HepG2 (cell line): ENCODE measurements at regions not wholly inside any gene's neighbourhood (a gene's known extent, or its start where the extent isn't known, plus 50 kb on each side); places are given as distances from the start of the nearest gene placed in this dataset.

Experiments
- ATAC-seq: fragments of 200-7000 bp; cut with Tn5 transposase; 3 replicates; pipeline ENCODE4 v1.9.1; 2020; ENCODE audit warnings: mild to moderate bottlenecking, moderate library complexity
- BruUV-seq: library from RNA; stranded (reverse); fragments of 400-500 nt; replicated peaks from 2 replicates; lab custom pipeline; 2021; lab: Mats Ljungman, UMichigan
- CTCF ChIA-PET: fragments of 300-600 bp; formaldehyde crosslinking; extraction: SDS; loops from one replicate; lab custom pipeline; 2021; ENCODE audit warnings: low total read pairs, inconsistent platforms, low intra/inter-chr PET ratio; lab: Yijun Ruan, JAX
- POLR2A ChIA-PET: fragments of 350-600 bp; sonication (Branson Sonifier 250); formaldehyde crosslinking; loops from one replicate; lab custom pipeline; 2020; ENCODE audit warnings: antibody characterized with exemption, inconsistent platforms; lab: Yijun Ruan, JAX
- DNase-seq: peaks from one replicate; pipeline ENCODE4 v3.0.0-alpha.2; 2015; ENCODE audit warnings: low spot score
- FAIRE-seq: peaks from 3 replicates; lab custom pipeline; 2011; peaks lifted over from hg19 to GRCh38; lab: Jason Lieb, UNC
- H2AFZ ChIP-seq: one replicate; pipeline ENCODE4 v1.6.1; 2011; ENCODE audit warnings: low read length, inconsistent platforms
- H3K27ac ChIP-seq: fragments of 300-600 bp; 3 replicates; pipeline ENCODE4 v1.8.0; 2011; ENCODE audit warnings: mixed run types, mild to moderate bottlenecking, mixed read lengths, low read length, inconsistent platforms; ENCODE audit not compliant: insufficient read depth; ENCODE audit errors: extremely low read length
- H3K27me3 ChIP-seq, 2 experiments: fragments of 200-600 bp in 1 of 2; 2 replicates in 1 of 2; 3 replicates in 1 of 2; pipeline versions ENCODE4 v1.6.0 to v1.8.0; 2011; ENCODE audit warnings: low read length in 2 of 2, mild to moderate bottlenecking in 2 of 2, moderate library complexity in 2 of 2, inconsistent platforms in 1 of 2; ENCODE audit not compliant: insufficient read depth in 2 of 2, control insufficient read depth in 1 of 2
- H3K36me3 ChIP-seq, 2 experiments: fragments of 200-600 bp in 1 of 2; replicated peaks in 1 of 2; 2 replicates in 1 of 2; 3 replicates in 1 of 2; pipeline versions ENCODE4 v1.5.1 to v1.8.0; 2011; ENCODE audit warnings: low read length in 2 of 2, inconsistent platforms in 1 of 2; ENCODE audit not compliant: insufficient read depth in 2 of 2, control insufficient read depth in 1 of 2
- H3K4me1 ChIP-seq: 2 replicates; pipeline ENCODE4 v1.5.1; 2012; ENCODE audit warnings: low read length, inconsistent platforms; ENCODE audit not compliant: insufficient read depth
- H3K4me2 ChIP-seq: 2 replicates; pipeline ENCODE4 v1.6.0; 2011; ENCODE audit warnings: low read depth, low read length, inconsistent platforms
- H3K4me3 ChIP-seq, 3 experiments: fragments of 200-600 bp in 1 of 3; sonication (generic), shearing (Covaris generic) in 1 of 3; replicated peaks in 1 of 3; 2 replicates each; pipeline ENCODE4 v1.5.1; 2011 to 2016; ENCODE audit warnings: low read length in 3 of 3, inconsistent platforms in 2 of 3, low read depth in 2 of 3, mild to moderate bottlenecking in 2 of 3, control low read depth in 1 of 3, mixed read lengths in 1 of 3; ENCODE audit not compliant: insufficient read depth in 1 of 3
- H3K79me2 ChIP-seq: one replicate; pipeline ENCODE4 v1.6.1; 2011; ENCODE audit warnings: low read length, inconsistent platforms; ENCODE audit not compliant: insufficient read depth
- H3K9ac ChIP-seq: 2 replicates; pipeline ENCODE4 v1.6.0; 2011; ENCODE audit warnings: mild to moderate bottlenecking, low read depth, low read length, inconsistent platforms; ENCODE audit not compliant: insufficient read depth
- H3K9me3 ChIP-seq: 2 replicates; pipeline ENCODE4 v1.5.1; 2012; ENCODE audit warnings: mild to moderate bottlenecking, low read length
- H4K20me1 ChIP-seq: 2 replicates; pipeline ENCODE4 v1.6.0; 2011; ENCODE audit warnings: inconsistent platforms, mild to moderate bottlenecking, low read length, moderate library complexity; ENCODE audit not compliant: insufficient read depth
- EP300 ChIP-seq, 3 experiments: sonication (generic) in 1 of 3; formaldehyde crosslinking in 1 of 3; IDR thresholded peaks; 2 replicates each; pipeline versions ENCODE4 v1.5.1 to v1.6.1; 2011 to 2020; ENCODE audit warnings: low read depth in 2 of 3, low read length in 2 of 3, borderline replicate concordance in 1 of 3, improper control_type of control experiment in 1 of 3, mild to moderate bottlenecking in 1 of 3, missing genetic modification reagents in 1 of 3, moderate library complexity in 1 of 3
- HCFC1 ChIP-seq: fragments of 150-350 bp; IDR thresholded peaks from 2 replicates; pipeline ENCODE4 v1.6.1; 2014; ENCODE audit warnings: low read depth, low read length
- MAFK ChIP-seq, 2 experiments: IDR thresholded peaks in 1 of 2; conservative IDR thresholded peaks in 1 of 2; 2 replicates each; pipeline ENCODE4 v1.6.1; 2011; ENCODE audit warnings: improper control_type of control experiment in 2 of 2, low read length in 2 of 2
- MATR3 ChIP-seq: sonication (generic); formaldehyde crosslinking; IDR thresholded peaks from 2 replicates; pipeline ENCODE4 v1.4.0; 2020; ENCODE audit warnings: missing genetic modification reagents
- MEF2D ChIP-seq: sonication (generic); formaldehyde crosslinking; IDR thresholded peaks from 2 replicates; pipeline ENCODE4 v1.5.1; 2020; ENCODE audit warnings: mild to moderate bottlenecking, missing genetic modification reagents
- MXD4 ChIP-seq: IDR thresholded peaks from 2 replicates; pipeline ENCODE4 v1.6.1; 2016; ENCODE audit warnings: mild to moderate bottlenecking, missing biosample characterization, missing genetic modification reagents
- NAIF1 ChIP-seq: sonication (generic); formaldehyde crosslinking; IDR thresholded peaks from 2 replicates; pipeline ENCODE4 v1.5.0; 2020; ENCODE audit warnings: mild to moderate bottlenecking, missing genetic modification reagents, borderline replicate concordance
- NCOA1 ChIP-seq: sonication (generic); formaldehyde crosslinking; IDR thresholded peaks from 2 replicates; pipeline ENCODE4 v1.9.0; 2021; ENCODE audit warnings: missing genetic modification reagents
- TAF15 ChIP-seq: fragments of 200-400 bp; formaldehyde crosslinking; IDR thresholded peaks from one replicate; pipeline ENCODE4 v1.6.1; 2018; ENCODE audit warnings: mild to moderate bottlenecking, low read depth, low read length; ENCODE audit not compliant: poor library complexity, severe bottlenecking
- ZBTB8A ChIP-seq: sonication (generic); formaldehyde crosslinking; IDR thresholded peaks from 2 replicates; pipeline ENCODE4 v1.4.0; 2020; ENCODE audit warnings: mild to moderate bottlenecking, low read depth, missing genetic modification reagents, borderline replicate concordance
- ZFP90 ChIP-seq: sonication (generic); formaldehyde crosslinking; IDR thresholded peaks from 2 replicates; pipeline ENCODE4 v1.8.0; 2022; ENCODE audit warnings: missing genetic modification reagents, mild to moderate bottlenecking, inconsistent platforms, borderline replicate concordance
- ZNF256 ChIP-seq: sonication (generic); formaldehyde crosslinking; conservative IDR thresholded peaks from 2 replicates; pipeline ENCODE4 v1.4.0; 2020; ENCODE audit warnings: missing genetic modification reagents
- ZNF274 ChIP-seq: sonication (generic); formaldehyde crosslinking; IDR thresholded peaks from 2 replicates; pipeline ENCODE4 v1.5.1; 2020; ENCODE audit warnings: mild to moderate bottlenecking, missing genetic modification reagents
- ZNF557 ChIP-seq: sonication (generic); formaldehyde crosslinking; IDR thresholded peaks from 2 replicates; pipeline ENCODE4 v1.4.0; 2020; ENCODE audit warnings: missing genetic modification reagents
- ZNF564 ChIP-seq: sonication (generic); formaldehyde crosslinking; IDR thresholded peaks from 2 replicates; pipeline ENCODE4 v1.8.1; 2023; ENCODE audit warnings: mild to moderate bottlenecking, missing genetic modification reagents
- ZNF572 ChIP-seq: sonication (generic); formaldehyde crosslinking; IDR thresholded peaks from 2 replicates; pipeline ENCODE4 v1.5.1; 2020; ENCODE audit warnings: mild to moderate bottlenecking, missing genetic modification reagents
- ZNF672 ChIP-seq: sonication (generic); formaldehyde crosslinking; IDR thresholded peaks from 2 replicates; pipeline ENCODE4 v1.8.1; 2022; ENCODE audit warnings: missing genetic modification reagents
- ZNF703 ChIP-seq: sonication (generic); formaldehyde crosslinking; IDR thresholded peaks from 2 replicates; pipeline ENCODE4 v1.5.1; 2020; ENCODE audit warnings: missing genetic modification reagents, mild to moderate bottlenecking, moderate library complexity, borderline replicate concordance
- WGBS: methylation state at CpG from one replicate; pipeline ENCODE4 v1.1.6; 2017; ENCODE audit warnings: low lambda C conversion rate; 5-methylcytosine and 5-hydroxymethylcytosine counted together
- in situ Hi-C: cut with HindIII; loops from 2 replicates; pipeline ENCODE4 v1.10.0; 2017; ENCODE audit warnings: low pct_unique_long_range_greater_than_20kb; ENCODE audit not compliant: extremely low pct_ligation_motif_present
- intact Hi-C: fragments of 100-400 bp; cut with micrococcal nuclease; formaldehyde crosslinking; loops from one replicate; pipeline ENCODE4 v1.10.0; 2022; ENCODE audit not compliant: unreplicated experiment
- TF ChIP-seq, protein P1 (sequence below): sonication (generic); formaldehyde crosslinking; IDR thresholded peaks from 2 replicates; pipeline ENCODE4 v1.8.1; 2023; ENCODE audit warnings: mild to moderate bottlenecking, missing genetic modification reagents

DNA sequence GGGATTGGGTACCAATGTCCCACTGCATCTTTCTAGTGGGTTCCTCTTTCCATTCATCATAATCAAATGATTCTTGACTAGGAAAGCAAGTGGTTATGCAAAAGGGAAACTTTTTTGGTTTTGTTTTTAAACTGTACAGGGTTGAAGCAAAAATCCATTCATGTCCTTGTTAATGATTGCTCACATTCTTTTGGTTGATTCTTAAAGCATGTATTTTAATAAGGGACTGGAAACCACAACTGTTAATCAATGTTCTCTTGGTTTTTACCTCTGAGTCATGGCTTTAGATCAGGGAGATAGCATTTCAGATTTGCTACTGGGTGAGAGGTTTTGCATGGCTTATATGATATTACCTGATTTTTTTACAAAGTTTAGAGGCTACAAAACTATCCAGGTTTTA lies 371.7 kb upstream of the RGMA start (continued):
- TF ChIP-seq EP300 (IDR thresholded peaks at IDR 0.05; ENCODE audit: low read depth in 2 of 2, low read length in 2 of 2) (no peak), EP300 (CRISPR knock-in tag; IDR thresholded peaks at IDR 0.05; ENCODE audit: borderline replicate concordance) (no peak), ZFP90 (CRISPR knock-in tag) (no peak), ZNF256 (CRISPR knock-in tag) (no peak), NCOA1 (CRISPR knock-in tag) (no peak), MXD4 (CRISPR knock-in tag) (no peak)
- TF ChIP-seq, all 625 proteins: peak for 0

DNA sequence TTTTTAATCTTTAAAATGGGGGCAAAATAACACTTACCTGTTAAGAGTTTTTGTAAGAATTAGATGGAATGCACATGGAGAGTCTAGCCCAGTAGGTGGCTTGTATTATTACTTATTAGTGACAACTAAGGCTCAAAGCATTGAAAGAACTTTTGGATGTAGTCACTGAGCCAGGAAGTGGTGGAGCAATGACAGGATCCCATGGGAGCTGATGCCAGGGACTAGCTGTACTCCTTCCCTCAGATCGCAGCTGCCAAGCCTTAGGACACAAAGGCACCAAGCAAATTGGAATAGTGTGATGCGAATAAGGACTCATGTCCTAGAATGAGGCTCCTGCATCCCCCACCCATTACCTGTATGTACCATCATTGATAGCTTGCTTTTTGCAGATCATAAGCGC lies 370.4 kb upstream of the RGMA start:
- Histone ChIP-seq H3K27ac (no peak overlapping the region), H3K4me1 (no peaks in the 10 kb centered on the region), H3K9ac (no peak overlapping the region), H3K4me3 (no peak overlapping the region)
- ChIA-PET POLR2A (no interaction called here), CTCF (no interaction called here)
- FAIRE-seq (no peak), DNase-seq (no peak)
- no peak for TF ChIP-seq ZNF703
- no peak for TF ChIP-seq ZNF572 (CRISPR knock-in tag)
- TF ChIP-seq ZNF274 (CRISPR knock-in tag) = no peak
- TF ChIP-seq MATR3 (CRISPR knock-in tag) = no peak
- TF ChIP-seq MAFK (conservative IDR thresholded peaks at IDR 0.05 in 1 of 2, IDR thresholded peaks at IDR 0.05 in 1 of 2; ENCODE audit: low read length in 2 of 2) = no peak
- no peak for TF ChIP-seq HCFC1
- no peak for TF ChIP-seq ZNF672 (CRISPR knock-in tag)
- TF ChIP-seq ZNF564 (CRISPR knock-in tag) = no peak
- TF ChIP-seq, protein P1, sequence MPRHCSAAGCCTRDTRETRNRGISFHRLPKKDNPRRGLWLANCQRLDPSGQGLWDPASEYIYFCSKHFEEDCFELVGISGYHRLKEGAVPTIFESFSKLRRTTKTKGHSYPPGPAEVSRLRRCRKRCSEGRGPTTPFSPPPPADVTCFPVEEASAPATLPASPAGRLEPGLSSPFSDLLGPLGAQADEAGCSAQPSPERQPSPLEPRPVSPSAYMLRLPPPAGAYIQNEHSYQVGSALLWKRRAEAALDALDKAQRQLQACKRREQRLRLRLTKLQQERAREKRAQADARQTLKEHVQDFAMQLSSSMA (CRISPR knock-in tag) = no peak
- no peak for TF ChIP-seq NAIF1
- no peak for TF ChIP-seq ZNF557 (CRISPR knock-in tag)
- no peak for TF ChIP-seq ZBTB8A (CRISPR knock-in tag)
- TF ChIP-seq TAF15 = no peak
- TF ChIP-seq MEF2D (CRISPR knock-in tag) = no peak
- TF ChIP-seq, all 625 proteins: peak for 0
- 18% methylated on average over 3 of the region's 3 CpGs for WGBS
- Histone ChIP-seq H4K20me1 (no peaks in the 10 kb centered on the region), H3K27me3 (no peaks in the 10 kb centered on the region), H3K4me2 (no peak overlapping the region), H2AFZ (no peak overlapping the region), H3K36me3 (no peaks in the 10 kb centered on the region), H3K9me3 (no peaks in the 10 kb centered on the region), H3K79me2 (no peaks in the 10 kb centered on the region)
- ATAC-seq = no peak
- intact Hi-C loops = no loop called here
- BruUV-seq = no TSS peak
- in situ Hi-C loops = no loop called here
